Keratinocyte (primary cell): ENCODE measurements at regions not wholly inside any gene's neighbourhood (a gene's known extent, or its start where the extent isn't known, plus 50 kb on each side); places are given as distances from the start of the nearest gene placed in this dataset.

Experiments
- EZH2 ChIP-seq: IDR thresholded peaks from one replicate; pipeline ENCODE4 v1.6.1; 2012; ENCODE audit warnings: inconsistent platforms, mild to moderate bottlenecking, low read length, moderate library complexity
- TF ChIP-seq, protein P1 (sequence below), 3 experiments: IDR thresholded peaks in 1 of 3; conservative IDR thresholded peaks in 1 of 3; optimal IDR thresholded peaks in 1 of 3; 2 replicates in 2 of 3; 3 replicates in 1 of 3; pipeline versions ENCODE3 to v1.5.1; 2011; ENCODE audit warnings: low read length in 3 of 3, mild to moderate bottlenecking in 3 of 3, moderate library complexity in 2 of 3, control low read depth in 1 of 3, inconsistent platforms in 1 of 3; ENCODE audit not compliant: insufficient read depth in 2 of 3; ENCODE audit errors: extremely low read depth in 1 of 3

DNA sequence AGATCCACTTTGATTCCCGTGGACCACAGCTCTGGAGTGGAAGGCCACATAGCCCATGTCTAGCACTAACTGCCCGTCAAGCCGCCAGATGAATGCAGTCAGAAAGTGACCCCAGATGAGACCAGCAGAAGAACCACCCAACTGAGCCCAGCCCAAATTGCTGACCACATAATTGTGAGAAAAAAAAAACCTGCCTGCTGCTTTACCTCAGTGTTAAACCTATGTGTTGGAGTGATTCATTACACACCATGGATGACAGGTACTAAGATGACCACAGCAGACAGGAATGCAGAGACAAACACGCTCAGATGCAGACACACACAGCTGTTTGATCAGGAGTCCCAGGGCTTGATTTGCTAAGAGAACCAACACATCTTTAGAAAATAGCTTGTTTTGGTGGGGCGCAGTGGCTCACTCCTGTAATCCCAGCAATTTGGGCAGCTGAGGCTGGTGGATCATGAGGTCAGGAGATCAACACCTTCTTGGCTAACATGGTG, 168.1 kb upstream of the PPP2R2D start:
- TF ChIP-seq, protein P1, sequence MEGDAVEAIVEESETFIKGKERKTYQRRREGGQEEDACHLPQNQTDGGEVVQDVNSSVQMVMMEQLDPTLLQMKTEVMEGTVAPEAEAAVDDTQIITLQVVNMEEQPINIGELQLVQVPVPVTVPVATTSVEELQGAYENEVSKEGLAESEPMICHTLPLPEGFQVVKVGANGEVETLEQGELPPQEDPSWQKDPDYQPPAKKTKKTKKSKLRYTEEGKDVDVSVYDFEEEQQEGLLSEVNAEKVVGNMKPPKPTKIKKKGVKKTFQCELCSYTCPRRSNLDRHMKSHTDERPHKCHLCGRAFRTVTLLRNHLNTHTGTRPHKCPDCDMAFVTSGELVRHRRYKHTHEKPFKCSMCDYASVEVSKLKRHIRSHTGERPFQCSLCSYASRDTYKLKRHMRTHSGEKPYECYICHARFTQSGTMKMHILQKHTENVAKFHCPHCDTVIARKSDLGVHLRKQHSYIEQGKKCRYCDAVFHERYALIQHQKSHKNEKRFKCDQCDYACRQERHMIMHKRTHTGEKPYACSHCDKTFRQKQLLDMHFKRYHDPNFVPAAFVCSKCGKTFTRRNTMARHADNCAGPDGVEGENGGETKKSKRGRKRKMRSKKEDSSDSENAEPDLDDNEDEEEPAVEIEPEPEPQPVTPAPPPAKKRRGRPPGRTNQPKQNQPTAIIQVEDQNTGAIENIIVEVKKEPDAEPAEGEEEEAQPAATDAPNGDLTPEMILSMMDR (optimal IDR thresholded peaks at IDR 0.05 in 1 of 3, IDR thresholded peaks at IDR 0.05 in 1 of 3, conservative IDR thresholded peaks at IDR 0.05 in 1 of 3; ENCODE audit: extremely low read depth in 1 of 3, insufficient read depth in 2 of 3, low read length in 3 of 3): no peak
- TF ChIP-seq EZH2: no peak
